ENCODE measurements at regions not wholly inside any gene's neighbourhood (a gene's known extent, or its start where the extent isn't known, plus 50 kb on each side); places are given as distances from the start of the nearest gene placed in this dataset.

DNA sequence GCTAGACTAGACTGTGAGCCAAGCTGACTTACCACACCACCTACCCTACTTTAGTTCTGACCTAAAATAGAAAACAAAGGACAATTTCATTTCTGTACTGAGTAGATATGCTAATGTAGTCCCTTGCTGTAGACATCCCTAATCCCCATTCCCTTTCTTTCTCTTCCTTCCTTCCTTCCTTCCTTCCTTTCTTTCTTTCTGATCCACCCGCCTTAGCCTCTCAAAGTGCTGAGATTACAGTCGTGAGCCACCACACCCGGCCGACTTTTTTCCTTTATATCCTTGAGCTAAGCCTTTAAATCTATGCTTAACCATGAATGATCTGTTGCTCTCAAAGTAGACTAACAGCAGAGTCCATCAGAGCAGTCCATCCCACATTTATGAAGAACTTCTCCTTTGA is 465.0 kb downstream of the SLITRK6 start:
- no peak for TF ChIP-seq EZH2 (IDR thresholded peaks at IDR 0.05; ENCODE audit: low read depth)
- TF ChIP-seq CTCF (conservative IDR thresholded peaks at IDR 0.05) = no peak

Data from PC-9 (cell line).